ENCODE measurements at regions not wholly inside any gene's neighbourhood (a gene's known extent, or its start where the extent isn't known, plus 50 kb on each side); places are given as distances from the start of the nearest gene placed in this dataset.

DNA sequence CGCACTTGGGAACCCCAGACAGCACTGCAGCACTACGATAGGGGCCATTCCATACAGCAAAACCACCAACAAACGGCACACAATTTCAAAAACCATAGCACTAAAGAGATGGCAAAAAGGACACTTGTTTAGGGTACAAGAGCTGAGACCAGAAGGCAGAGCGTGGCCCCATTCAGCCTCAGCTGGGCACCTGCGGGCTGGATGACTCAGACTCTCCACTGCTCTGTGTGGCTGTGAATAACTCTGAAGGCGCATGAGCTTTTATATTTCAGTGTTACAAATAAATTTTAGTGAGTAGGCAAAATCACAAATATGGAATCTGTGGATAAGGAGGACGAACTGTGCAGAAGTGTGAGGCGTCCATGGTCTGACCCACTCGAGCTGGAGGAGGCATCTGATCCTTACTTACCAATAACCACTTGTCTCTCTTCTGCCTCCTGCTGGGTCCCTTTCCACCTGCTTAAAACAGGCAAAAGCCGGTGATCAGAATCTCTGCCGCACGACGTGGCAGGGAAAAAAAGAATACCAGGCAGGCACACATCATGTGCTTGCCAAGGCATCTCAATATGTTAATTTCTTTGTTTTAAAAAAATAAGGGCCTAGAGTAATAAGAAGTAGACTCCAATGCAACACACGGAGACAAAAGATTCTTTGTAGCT is 325.7 kb downstream of the SHANK2 start:
- Histone ChIP-seq H3K79me1 (ENCODE audit: insufficient read depth, low read depth, low read length, poor library complexity, severe bottlenecking) (no peaks in the 10 kb centered on the region), H3K9ac (ENCODE audit: extremely low read depth, insufficient read length, low read length) (no peak overlapping the region), H3T11ph (ENCODE audit: low read length) (no peak overlapping the region), H3K56ac (ENCODE audit: insufficient read length, low read depth, low read length) (no peak overlapping the region), H2AK5ac (ENCODE audit: insufficient read length, low read length) (no peak overlapping the region), H3K9me3 (ENCODE audit: control insufficient read depth, low read depth, low read length) (no peaks in the 10 kb centered on the region), H3K4me1 (ENCODE audit: insufficient read depth, low read length) (no peaks in the 10 kb centered on the region; the same call in 1 of the 2 replicates), H2AFZ (ENCODE audit: low read length) (no peak overlapping the region), H3K14ac (ENCODE audit: insufficient read depth, low read length) (no peak overlapping the region), H4K5ac (ENCODE audit: insufficient read length, low read depth, low read length) (no peak overlapping the region), H3K4ac (ENCODE audit: low read depth, low read length) (no peak overlapping the region), H3K4me2 (ENCODE audit: insufficient read depth, insufficient read length, low read length) (no peak overlapping the region), H2BK5ac (ENCODE audit: insufficient read length, low read length) (no peak overlapping the region), H4K8ac (replicated peaks; ENCODE audit: insufficient read length, low read depth, low read length) (no peak overlapping the region), H3K27ac (ENCODE audit: insufficient read length, low read depth, low read length) (no peak overlapping the region), H3K27me3 (ENCODE audit: insufficient read depth, low read length) (no peaks in the 10 kb centered on the region), H3K18ac (ENCODE audit: insufficient read length, low read depth, low read length) (no peak overlapping the region), H3K79me2 (ENCODE audit: insufficient read depth, low read length) (no peaks in the 10 kb centered on the region), H4K91ac (ENCODE audit: insufficient read length, low read depth, low read length) (no peak overlapping the region), H2BK120ac (ENCODE audit: low read depth, low read length, poor library complexity, severe bottlenecking) (no peak overlapping the region), H3K23me2 (ENCODE audit: insufficient read length, low read depth, low read length, poor library complexity, severe bottlenecking) (no peaks in the 10 kb centered on the region), H2BK12ac (ENCODE audit: insufficient read length, low read depth, low read length) (no peak overlapping the region), H2BK20ac (ENCODE audit: low read depth, low read length, poor library complexity, severe bottlenecking) (no peak overlapping the region), H2BK15ac (ENCODE audit: low read depth, low read length) (no peak overlapping the region), H4K20me1 (ENCODE audit: control insufficient read depth, insufficient read depth, insufficient read length) (no peaks in the 10 kb centered on the region), H3K23ac (ENCODE audit: insufficient read length, low read depth, low read length) (no peak overlapping the region)
- TF ChIP-seq, protein P1, sequence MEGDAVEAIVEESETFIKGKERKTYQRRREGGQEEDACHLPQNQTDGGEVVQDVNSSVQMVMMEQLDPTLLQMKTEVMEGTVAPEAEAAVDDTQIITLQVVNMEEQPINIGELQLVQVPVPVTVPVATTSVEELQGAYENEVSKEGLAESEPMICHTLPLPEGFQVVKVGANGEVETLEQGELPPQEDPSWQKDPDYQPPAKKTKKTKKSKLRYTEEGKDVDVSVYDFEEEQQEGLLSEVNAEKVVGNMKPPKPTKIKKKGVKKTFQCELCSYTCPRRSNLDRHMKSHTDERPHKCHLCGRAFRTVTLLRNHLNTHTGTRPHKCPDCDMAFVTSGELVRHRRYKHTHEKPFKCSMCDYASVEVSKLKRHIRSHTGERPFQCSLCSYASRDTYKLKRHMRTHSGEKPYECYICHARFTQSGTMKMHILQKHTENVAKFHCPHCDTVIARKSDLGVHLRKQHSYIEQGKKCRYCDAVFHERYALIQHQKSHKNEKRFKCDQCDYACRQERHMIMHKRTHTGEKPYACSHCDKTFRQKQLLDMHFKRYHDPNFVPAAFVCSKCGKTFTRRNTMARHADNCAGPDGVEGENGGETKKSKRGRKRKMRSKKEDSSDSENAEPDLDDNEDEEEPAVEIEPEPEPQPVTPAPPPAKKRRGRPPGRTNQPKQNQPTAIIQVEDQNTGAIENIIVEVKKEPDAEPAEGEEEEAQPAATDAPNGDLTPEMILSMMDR (conservative IDR thresholded peaks at IDR 0.05): peak; percentile 39
- no peak overlapping the region for H3K4me3 Mint-ChIP-seq
- peaks cover 26% of the 10 kb centered on the region in 2 experiments for H3K4me1 Mint-ChIP-seq
- H3K27ac Mint-ChIP-seq: peak overlapping the region in 2 of 3 experiments; percentile 1 to 51; a peak in 2 of 7 replicates
- no peak for DNase-seq
- H3K27me3 Mint-ChIP-seq (ENCODE audit: low read depth): no peaks in the 10 kb centered on the region
- peaks cover 13 to 33% (median 27%) of the 10 kb centered on the region in 3 experiments for H3K36me3 Mint-ChIP-seq (ENCODE audit: insufficient read depth in 1 of 3, low read depth in 3 of 3)
- H3K9me3 Mint-ChIP-seq: peaks cover 22 to 28% of the 10 kb centered on the region in 2 experiments
- no CpG with 5 or more reads among the region's 14 CpGs for WGBS (ENCODE audit: extremely low coverage, insufficient read length, low lambda C conversion rate)
